Left forelimb (tissue), 1 donor: ENCODE measurements at regions not wholly inside any gene's neighbourhood (a gene's known extent, or its start where the extent isn't known, plus 50 kb on each side); places are given as distances from the start of the nearest gene placed in this dataset.

Source experiments
- DNase-seq: peaks from one replicate; pipeline ENCODE4 v3.0.0-alpha.2; 2018; ENCODE audit warnings: low spot score

- no peak for DNase-seq
Measured at GRCh38 chr6:140062043-140063020, 687.9 kb upstream of the CITED2 start.

- DNase-seq, result no peak
Measured at GRCh38 chr6:140061110-140062042, 686.9 kb upstream of the CITED2 start.

- no peak for DNase-seq
Measured at GRCh38 chr6:140059947-140060346, 685.5 kb upstream of the CITED2 start.

GRCh38 chr6:140058863-140059262 lies 684.4 kb upstream of the CITED2 start:
- no peak for DNase-seq

- DNase-seq, result no peak
Measured at GRCh38 chr6:140052736-140053729, 678.6 kb upstream of the CITED2 start.

GRCh38 chr6:140051521-140052512 lies 677.4 kb upstream of the CITED2 start:
- no peak for DNase-seq

GRCh38 chr6:140050101-140050995 lies 675.9 kb upstream of the CITED2 start:
- no peak for DNase-seq

GRCh38 chr6:140049251-140049650 lies 674.8 kb upstream of the CITED2 start:
- DNase-seq, result no peak

- no peak for DNase-seq
Measured at GRCh38 chr6:140048202-140048790, 673.8 kb upstream of the CITED2 start.

GRCh38 chr6:140047321-140047720 lies 672.9 kb upstream of the CITED2 start:
- no peak for DNase-seq

GRCh38 chr6:140046016-140046632 lies 671.7 kb upstream of the CITED2 start:
- no peak for DNase-seq

GRCh38 chr6:140045116-140045515 lies 670.7 kb upstream of the CITED2 start:
- no peak for DNase-seq

GRCh38 chr6:140044626-140045025 lies 670.2 kb upstream of the CITED2 start:
- DNase-seq, result no peak

- no peak for DNase-seq
Measured at GRCh38 chr6:140043762-140044378, 669.4 kb upstream of the CITED2 start.

GRCh38 chr6:140043357-140043756 lies 668.9 kb upstream of the CITED2 start:
- DNase-seq, result no peak

GRCh38 chr6:140041571-140042332 lies 667.3 kb upstream of the CITED2 start:
- DNase-seq, result no peak

GRCh38 chr6:140041056-140041455 lies 666.6 kb upstream of the CITED2 start:
- DNase-seq, result no peak
